NCI-H524 (cell line): ENCODE measurements at regions not wholly inside any gene's neighbourhood (a gene's known extent, or its start where the extent isn't known, plus 50 kb on each side); places are given as distances from the start of the nearest gene placed in this dataset.
"Not testable (repeated sequence)": the region's sequence is repeated elsewhere in the genome, so short reads cannot be mapped to it uniquely, and the experiment has no call there.

ENCODE experiments used
- DNase-seq, 2 experiments: peaks; one replicate each; lab custom pipeline; 2025; lab: John Stamatoyannopoulos, UW

DNA sequence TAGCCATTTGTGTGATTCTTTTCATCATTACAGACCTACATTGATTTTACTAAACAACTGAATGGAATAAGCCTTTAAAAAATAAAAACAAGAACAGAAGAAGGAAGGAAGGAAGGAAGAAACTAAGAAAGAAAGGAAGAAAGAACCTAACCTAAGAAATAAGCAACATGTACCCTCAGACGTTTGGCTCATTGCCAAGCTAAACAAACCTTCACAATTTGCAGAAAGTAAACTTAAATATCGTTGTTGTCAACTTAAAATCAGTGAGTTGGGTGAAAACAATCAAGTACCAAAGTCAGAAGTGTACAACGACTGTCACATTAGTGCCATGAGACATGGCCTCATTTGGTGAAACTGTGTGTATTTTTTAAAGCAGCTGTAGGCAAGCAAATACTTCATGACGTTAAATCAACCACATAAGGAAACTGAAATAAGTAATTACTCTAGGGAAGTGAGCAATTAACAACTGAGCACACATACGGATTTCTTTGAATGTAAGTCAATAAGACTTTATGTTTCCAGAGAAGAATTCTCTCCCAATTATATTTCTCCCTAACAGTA lies 313.1 kb upstream of the TMPRSS15 start:
- no peak for DNase-seq

DNA sequence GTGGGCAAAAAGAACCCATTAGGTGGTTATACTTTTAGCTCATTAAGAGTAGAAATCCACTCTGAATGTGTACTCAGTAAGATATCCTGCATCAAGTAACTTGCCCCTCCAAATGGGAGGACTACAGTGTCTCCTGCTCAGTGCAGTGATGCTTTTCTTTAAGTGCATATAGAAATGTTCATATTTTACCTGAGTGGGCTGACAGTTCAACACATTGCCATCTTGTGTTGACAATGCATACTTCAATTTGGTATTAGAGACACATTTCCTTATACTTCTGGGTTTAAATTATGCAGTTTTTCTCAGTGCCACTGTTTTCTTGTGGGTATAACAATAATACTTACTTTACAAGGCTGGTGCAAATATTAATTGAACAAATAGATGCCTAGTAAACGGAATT lies 318.6 kb upstream of the TMPRSS15 start:
- DNase-seq: no peak

DNA sequence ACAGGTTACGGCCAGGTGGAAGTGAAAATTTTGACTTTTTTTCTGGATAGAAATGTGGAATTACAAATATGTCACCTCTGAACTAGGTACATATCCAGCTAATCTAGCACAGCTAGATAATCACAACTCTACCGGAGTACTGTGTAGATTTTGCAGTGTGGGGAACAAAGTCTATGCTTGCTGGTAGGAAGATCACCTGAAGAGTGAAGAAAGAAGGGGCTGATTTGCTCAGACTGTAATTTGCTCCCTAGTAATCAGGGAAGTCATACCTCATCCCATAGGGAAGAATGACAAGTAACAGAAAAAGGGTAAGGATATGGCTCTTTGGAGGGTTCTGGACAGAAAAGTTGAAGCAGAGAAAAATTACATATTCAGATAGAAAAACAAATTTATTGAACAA lies 319.6 kb upstream of the TMPRSS15 start:
- no peak for DNase-seq

DNA sequence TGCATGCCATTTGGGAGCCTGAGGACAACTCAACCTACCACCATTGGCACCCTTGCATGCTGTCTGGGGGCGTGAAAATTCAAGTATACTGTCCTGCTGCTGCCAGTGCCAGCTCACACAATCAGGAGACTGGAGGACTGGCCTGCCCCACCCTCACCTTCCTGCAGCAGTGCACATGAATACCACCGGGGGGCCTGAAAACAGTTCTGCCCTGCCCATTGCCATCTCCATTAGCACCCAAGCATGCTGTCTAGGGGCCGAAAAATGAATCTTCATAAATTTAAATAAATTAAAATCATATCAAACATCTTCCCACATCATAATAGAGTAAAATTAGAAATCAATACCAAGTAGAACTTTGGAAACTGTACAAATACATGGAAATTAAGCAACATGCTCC lies 322.1 kb upstream of the TMPRSS15 start:
- peak in 1 of 2 experiments; percentile 14 for DNase-seq

DNA sequence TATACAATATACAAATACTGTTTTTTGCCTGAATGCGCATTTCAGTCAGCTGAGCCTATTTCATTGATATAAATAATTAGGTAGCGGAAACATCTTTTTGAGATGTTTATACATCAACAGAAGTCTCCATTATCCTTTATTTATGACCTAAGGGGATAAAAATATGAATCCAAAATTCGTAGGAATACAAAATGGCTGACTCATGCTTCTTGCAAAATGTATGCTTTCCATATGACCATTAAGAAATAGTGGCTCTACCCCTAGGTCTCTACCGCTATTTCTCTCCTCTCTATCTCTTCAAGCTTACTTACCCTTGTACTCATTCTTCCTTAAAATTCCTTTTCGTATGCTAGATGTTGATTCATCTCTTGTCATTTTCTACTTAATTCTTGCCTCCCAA lies 338.4 kb upstream of the TMPRSS15 start:
- no peak for DNase-seq

DNA sequence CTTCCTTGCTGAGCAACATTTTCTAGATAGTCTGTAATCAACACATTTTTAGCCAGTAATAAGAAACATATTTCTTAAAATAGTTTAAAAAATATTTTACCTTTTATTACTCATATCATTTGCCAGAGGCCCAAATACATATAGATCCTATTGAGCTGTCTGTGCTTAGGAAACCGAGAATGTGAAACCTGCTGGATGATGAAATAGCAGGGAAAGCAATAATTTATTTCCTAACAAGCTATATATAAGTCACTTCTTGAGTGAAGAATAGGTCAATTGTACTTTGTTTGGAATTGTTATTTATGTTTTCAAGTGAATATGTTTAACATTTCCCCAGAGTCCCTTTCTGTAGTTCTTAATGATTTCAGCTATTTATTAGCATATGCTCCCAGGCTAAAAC lies 339.9 kb upstream of the TMPRSS15 start:
- no peak for DNase-seq

DNA sequence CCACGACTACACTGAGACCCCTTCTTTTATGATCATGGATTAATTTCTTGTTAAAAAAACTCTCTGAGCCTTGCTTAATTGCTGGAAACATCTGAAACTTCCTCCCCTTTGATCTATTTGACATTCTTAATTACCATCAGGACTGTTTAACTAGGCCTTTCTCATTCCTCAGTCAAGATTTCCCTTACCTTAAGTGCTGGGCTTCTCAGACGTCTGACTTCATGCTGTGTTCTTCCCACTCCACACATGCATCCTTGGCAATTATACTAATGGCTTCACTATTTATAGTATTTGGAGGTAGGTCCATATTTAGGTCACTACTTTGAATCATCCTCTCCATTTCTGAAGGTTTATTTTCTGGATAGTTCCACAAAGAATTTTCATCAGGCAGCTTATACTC lies 341.3 kb upstream of the TMPRSS15 start:
- no peak for DNase-seq

DNA sequence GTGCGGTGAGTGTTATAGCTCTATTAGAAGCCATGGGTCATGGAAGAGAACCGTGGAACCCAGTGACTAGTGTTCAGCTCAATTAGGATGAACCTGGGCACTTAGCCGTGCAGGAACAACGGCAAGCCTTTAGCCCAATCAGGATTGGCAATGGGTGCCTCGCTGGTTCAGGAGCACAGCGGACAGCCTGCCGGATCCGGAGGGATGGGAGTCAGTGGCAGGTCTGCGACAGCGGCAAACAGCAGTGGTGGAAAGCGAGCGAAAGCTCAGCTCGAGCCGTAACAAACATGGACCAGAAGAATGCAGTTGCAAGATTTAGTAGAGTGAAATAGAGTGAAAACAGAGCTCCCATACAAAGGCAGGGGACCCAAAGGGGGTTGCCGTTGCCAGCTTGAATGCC lies 349.3 kb upstream of the TMPRSS15 start:
- DNase-seq: not testable (repeated sequence)

DNA sequence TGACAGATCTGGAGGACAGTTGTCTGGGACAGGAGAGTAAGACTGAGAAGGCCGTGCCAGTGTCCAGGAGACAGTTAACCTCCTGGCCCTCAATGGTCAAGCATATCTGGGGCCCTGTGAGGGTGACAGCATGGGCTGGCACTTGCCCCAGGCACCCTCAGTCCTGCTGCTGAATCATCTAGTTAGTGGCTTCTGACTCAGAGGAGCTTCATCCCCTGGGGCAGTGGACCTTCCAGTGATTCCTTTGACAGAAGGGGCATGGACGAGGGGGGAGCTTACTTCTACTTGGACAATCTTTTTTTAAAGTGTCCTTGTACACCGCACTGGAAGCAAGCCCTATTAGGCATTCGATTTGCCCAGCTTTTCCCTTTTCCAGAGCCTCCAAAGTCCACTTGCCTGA lies 352.7 kb upstream of the TMPRSS15 start:
- DNase-seq: not testable (repeated sequence)

DNA sequence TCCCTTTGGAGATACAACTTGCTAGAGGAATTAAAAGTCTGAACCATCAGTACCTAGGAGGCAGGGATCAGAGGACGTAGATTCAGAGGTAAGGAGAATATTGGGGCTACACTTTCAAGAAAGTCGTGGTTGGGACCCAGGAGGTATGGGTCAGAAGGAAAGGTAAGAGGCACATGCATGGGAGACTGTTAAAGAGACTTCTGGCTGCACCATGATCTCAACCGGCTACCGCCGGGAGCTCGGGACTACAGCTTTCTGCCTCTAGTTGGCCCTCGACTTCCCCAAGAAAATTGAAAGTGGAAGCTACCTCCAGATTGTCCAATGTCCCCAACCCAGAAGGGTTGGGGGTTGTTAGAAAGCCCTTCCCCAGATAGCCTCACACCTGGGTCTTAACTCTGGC lies 355.7 kb upstream of the TMPRSS15 start:
- no peak for DNase-seq

DNA sequence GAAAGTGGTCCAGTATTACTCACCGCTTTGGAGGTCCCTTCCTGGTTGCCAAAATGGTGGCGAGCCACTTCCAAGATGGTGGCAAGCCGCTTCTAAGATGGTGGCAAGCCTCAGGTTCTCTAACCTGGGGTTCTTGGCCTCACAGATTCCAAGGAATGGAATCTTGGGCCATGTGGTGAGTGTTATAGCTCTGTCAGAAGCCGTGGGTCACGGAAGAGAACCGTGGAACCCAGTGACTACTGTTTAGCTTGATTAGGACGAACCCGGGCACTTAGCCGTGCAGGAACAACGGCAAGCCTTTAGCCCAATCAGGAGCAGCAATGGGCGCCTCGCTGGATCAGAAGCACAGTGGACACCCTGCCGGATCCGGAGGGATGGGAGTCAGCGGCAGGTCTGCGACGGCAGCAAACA lies 356.2 kb upstream of the TMPRSS15 start:
- DNase-seq: no peak

DNA sequence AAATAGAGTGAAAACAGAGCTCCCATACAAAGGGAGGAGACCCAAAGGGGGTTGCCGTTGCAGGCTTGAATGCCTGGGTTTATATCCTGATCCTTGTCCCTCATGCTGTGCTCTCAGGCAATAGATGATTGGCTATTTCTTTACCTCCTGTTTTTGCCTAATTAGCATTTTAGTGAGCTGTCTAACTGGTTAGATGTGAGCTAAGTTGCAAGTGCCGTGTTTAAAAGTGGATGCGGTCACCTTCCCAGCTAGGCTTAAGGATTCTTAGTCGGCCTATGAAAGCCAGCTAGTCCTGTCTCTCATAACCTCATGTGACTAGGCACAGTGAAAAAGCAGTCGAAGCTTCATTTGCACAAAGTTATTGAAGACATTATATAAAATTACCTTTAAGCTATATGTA lies 356.7 kb upstream of the TMPRSS15 start:
- no peak for DNase-seq

DNA sequence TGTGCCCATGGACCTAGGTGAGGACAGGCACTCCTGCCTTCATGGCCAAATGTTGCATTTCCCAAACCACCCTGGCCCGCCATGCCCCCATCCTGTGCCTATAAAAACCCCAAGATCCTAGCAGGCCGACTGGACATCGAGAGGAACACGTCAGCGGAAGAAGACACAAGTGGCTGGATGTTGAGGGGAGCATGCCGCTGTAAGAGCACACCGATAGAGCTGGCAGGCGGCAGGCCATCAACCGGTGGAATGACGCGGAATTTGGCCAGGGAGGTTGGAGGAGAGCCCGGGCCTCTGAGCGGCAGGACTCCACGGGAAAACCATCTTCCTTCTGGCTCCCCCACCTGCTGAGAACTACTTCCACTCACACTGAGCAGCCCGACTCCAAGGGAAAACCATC lies 361.1 kb upstream of the TMPRSS15 start:
- DNase-seq: no peak

DNA sequence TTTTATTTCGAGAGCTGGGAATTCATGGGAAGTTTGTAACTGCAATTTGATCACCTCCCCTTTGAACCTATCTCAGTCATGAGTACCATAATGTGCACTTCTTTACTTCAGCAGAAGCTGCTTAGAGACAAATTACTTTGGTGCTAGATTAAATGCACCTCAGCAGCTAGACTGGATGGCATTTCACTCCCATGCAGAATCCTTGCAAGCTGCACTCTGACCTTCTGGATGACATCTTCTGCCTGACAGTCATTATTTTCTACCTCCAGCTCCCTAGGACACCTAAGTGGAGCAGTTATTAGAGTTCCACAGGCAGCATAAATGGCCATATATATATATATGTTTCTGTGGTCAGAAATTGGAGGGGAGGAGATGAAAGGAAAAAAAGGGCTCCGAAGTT lies 366.0 kb upstream of the TMPRSS15 start:
- DNase-seq: no peak

DNA sequence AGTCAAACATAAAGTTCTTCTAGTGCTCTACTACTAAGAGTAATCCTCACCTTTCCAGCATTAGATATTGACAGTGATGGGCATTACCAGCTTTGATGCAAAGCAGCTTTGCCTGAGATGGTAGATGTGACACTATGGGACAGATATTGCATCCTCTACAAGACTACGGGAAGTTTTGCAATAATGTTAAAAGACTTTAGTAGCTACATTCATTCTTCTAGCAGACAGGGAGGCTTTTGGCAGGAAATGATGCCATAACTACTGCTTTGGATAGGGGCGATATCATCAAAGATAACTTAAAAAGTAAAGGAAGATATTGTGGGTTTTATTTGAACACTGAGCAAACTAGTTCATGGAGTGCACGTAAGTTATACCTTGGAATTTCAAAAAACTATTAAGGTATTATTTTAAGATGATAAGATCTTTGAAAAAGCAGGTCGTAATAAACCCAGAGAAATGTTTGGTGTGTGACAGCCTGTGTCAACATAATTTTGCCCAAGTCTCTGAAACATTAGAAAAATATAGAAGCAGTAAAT lies 368.3 kb upstream of the TMPRSS15 start:
- no peak for DNase-seq

DNA sequence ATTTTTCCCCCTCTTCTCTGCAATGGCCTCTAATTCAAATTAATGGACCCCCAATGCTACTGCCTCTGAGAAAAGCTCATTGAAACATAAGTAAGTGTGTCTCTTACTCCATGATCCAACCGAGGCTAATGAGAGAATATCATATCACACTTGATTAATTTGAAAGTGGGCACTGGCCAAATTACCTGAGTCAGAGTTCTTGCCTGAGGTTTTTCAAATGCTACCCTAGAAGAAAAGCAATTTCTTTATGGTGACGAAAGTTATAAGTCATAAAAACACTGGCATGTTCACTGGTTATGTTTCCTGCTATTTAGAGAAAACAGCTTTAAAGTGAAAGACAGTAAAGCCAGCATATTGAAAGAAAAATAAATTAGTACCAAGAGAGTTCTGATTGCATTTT lies 368.8 kb upstream of the TMPRSS15 start:
- no peak for DNase-seq

DNA sequence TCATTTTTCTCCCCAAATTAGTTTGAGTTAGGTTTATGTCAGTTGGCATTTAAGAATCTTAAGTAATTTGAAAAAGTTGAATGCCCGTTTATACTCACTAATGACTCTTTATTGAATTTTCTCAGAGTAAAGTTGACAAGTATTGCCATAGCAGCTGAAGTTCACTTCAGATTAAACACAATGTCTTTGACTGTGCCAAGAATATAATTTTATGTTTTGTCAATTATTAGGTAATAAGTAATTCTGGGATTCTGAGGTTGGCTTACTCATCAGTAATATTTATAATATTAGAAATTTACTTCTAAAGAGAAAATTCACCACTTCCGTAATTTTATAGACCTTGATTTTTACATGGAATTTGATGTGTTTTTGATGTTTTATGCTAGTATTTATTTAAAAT lies 369.3 kb upstream of the TMPRSS15 start:
- no peak for DNase-seq

DNA sequence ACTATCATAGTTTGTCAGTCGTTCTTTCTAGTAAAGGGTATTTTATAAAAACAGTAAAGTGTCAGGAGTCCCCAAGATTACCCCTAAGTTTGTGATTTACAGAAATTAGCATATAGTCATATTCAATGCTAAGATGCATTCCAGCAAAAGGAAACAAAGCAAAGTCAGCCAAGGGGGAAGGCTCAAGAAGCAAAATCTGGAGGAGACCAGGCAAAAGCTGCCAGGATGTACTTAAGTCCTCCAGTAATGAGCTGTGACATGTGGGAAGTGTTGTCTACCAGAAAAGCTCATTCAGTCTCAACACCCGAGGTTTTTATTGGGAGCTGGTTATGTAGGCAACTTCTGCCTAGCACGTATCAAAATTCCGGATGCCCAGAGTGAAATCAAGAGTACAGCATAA lies 373.4 kb upstream of the TMPRSS15 start:
- DNase-seq: no peak

DNA sequence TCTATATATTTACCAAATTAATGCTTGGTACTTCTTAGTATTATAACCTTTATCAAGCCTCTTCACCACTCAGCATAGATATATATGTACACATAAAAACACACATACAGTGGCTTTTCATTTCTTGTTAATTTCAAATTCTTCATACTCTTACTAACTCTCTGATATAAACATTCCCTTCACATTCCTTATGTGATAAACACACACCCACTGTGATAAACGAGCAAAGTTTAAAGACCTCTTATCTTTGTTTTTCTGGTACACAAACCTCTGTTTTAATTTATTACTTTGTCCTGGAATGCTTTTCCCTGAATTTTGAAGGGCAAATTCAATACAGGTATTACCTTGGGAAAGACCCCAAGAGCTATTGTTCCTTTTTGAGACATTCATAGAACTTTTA lies 379.1 kb upstream of the TMPRSS15 start:
- no peak for DNase-seq

DNA sequence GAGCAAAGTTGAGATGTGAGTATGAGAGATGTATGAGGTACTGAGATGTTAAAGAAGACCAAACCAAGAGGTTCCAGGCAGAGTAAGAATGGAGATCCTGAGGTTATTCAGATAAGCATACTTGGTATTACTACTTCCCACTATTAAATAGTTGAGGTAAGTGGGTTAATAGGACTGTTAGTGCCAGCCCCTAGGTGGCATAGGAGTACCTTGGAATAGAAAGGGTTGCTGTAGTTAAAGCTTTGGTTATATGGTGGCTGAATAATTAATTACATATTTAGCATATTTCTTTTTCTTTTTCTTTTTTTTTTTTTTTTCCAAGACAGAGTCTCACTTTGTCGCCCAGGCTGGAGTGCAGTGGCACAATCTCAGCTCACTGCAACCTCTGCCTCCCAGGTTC lies 397.9 kb upstream of the TMPRSS15 start:
- DNase-seq: peak; percentile 14 to 61

DNA sequence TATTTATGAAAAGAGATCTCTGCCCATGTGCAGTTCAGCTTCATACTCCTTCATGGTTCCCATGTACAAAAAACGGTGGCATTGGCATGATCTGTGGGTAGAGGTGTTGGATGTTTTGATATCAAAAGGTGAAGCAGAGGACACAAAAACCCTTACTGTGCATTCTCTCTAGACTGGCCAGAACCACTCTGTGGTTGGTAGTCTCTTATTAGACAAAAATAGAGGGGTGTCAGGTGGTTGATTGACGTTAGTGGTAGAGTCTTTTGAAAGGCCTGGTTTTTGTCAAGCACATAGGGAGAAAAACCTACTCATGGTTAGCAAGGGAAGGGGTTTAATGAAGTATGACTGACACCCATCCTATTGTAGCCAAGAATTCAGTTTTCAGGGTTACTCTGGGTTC lies 400.0 kb upstream of the TMPRSS15 start:
- no peak for DNase-seq

DNA sequence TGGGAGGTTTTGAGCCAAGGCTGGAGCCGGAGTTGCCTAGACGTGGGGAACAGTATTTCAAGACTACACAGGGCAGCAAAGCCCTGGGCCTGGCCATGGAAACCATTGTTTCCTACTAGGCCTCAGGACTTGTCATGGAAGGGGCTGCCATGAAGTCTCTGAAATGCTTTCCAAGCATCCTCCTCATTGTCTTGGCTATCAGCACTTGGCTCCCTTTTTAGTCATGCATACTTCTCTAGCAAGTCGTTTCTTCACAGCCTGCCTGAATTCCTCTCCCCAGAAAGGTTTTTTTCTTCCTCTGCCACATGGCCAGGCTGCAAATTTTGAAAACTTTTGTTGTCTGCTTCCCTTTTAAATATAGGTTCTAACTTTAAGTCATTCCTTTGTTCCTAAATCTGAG lies 406.6 kb upstream of the TMPRSS15 start:
- no peak for DNase-seq

DNA sequence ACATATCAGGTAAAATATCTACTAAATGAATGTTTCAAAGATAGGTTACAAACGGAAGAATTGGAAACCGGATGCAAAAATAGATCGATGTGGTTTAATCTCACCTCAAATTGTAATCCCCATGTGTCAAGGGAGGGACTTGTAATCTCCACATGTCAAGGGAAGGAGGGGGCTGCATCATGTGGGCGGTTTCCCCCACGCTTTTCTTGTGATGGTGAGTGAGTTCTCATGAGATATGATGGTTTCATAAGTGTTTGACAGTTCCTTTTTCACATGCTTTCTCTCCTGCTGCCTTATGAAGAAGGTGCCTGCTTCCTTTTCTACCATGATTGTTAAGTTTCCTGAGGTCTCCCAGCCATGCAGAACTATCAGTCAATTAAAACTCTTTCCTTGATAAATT lies 408.7 kb upstream of the TMPRSS15 start:
- no peak for DNase-seq

DNA sequence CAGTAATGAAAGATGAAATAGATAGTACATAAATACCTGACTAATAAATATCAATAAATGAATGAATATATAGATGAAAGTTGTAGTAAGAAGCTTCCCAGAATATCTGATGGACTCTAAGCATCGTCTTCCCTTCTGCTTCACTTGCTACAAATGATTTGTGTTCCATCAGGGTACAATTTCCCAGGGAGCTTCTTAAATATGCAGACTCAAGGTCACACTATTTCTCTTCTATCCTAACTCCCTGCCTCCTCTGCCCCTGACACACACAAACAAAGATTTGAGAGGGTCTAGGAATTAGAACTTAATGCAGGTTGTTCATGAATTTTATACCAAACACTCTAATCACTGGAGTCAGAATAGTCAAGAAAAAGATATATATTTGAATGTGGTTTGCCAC lies 415.9 kb upstream of the TMPRSS15 start:
- DNase-seq: no peak

DNA sequence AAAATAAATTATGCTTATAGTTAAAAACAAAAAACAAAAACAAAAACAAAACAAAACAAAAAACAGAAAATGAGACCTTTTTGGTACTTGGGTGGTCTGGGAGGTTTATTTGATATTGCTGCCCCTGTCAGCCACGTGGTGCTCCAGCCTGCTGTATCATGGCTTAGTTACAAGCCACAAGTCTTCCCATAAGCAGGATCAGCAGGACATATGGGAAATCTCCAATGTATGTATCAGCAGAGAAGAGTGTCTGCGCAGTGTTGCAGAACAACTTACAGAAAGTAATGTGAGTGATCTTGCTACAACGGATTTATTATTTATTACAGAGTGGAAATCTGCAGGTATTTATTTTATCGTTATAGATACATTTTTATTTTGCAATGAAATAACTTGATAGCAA lies 423.0 kb upstream of the TMPRSS15 start:
- no peak for DNase-seq
